ENCODE measurements at regions not wholly inside any gene's neighbourhood (a gene's known extent, or its start where the extent isn't known, plus 50 kb on each side); places are given as distances from the start of the nearest gene placed in this dataset.

GRCh38 chr17:52287611-52288010 lies 129.1 kb upstream of the CA10 start:
- Histone ChIP-seq H3K27ac (ENCODE audit: extremely low read depth, low read depth, low read length) (no peak overlapping the region), H3K4me3 (ENCODE audit: low read depth, low read length) (no peak overlapping the region), H3K4me1 (ENCODE audit: control insufficient read depth, insufficient read depth, low read length) (no peaks in the 10 kb centered on the region), H3K9me3 (ENCODE audit: control insufficient read depth, insufficient read depth, low read depth, low read length) (no peaks in the 10 kb centered on the region), H3K36me3 (ENCODE audit: control insufficient read depth in 2 of 2, insufficient read depth in 1 of 2, low read length in 2 of 2) (no peaks in the 10 kb centered on the region)
- TF ChIP-seq, protein P1, sequence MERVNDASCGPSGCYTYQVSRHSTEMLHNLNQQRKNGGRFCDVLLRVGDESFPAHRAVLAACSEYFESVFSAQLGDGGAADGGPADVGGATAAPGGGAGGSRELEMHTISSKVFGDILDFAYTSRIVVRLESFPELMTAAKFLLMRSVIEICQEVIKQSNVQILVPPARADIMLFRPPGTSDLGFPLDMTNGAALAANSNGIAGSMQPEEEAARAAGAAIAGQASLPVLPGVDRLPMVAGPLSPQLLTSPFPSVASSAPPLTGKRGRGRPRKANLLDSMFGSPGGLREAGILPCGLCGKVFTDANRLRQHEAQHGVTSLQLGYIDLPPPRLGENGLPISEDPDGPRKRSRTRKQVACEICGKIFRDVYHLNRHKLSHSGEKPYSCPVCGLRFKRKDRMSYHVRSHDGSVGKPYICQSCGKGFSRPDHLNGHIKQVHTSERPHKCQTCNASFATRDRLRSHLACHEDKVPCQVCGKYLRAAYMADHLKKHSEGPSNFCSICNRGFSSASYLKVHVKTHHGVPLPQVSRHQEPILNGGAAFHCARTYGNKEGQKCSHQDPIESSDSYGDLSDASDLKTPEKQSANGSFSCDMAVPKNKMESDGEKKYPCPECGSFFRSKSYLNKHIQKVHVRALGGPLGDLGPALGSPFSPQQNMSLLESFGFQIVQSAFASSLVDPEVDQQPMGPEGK (tag by site-specific recombination; IDR thresholded peaks at IDR 0.05): no peak
- TF ChIP-seq ZFP69B (tag by site-specific recombination; IDR thresholded peaks at IDR 0.05) (no peak), ZNF394 (tag by site-specific recombination; IDR thresholded peaks at IDR 0.05; ENCODE audit: borderline replicate concordance) (no peak), ZNF660 (tag by site-specific recombination; IDR thresholded peaks at IDR 0.05) (no peak), SCRT1 (tag by site-specific recombination; IDR thresholded peaks at IDR 0.05; ENCODE audit: borderline replicate concordance) (no peak), CTCF (tag by site-specific recombination; IDR thresholded peaks at IDR 0.05) (no peak), ZNF10 (tag by site-specific recombination; IDR thresholded peaks at IDR 0.05) (no peak), ZNF48 (tag by site-specific recombination; IDR thresholded peaks at IDR 0.05) (no peak), AEBP2 (tag by site-specific recombination; IDR thresholded peaks at IDR 0.05; ENCODE audit: borderline replicate concordance) (no peak), ZNF221 (tag by site-specific recombination; IDR thresholded peaks at IDR 0.05; ENCODE audit: borderline replicate concordance) (no peak), ZNF404 (tag by site-specific recombination; IDR thresholded peaks at IDR 0.05) (no peak), ZNF350 (tag by site-specific recombination; IDR thresholded peaks at IDR 0.05) (no peak), ZNF510 (tag by site-specific recombination; IDR thresholded peaks at IDR 0.05; ENCODE audit: insufficient replicate concordance) (no peak), ZNF16 (tag by site-specific recombination; IDR thresholded peaks at IDR 0.05; ENCODE audit: low read depth) (no peak), MEIS1 (CRISPR knock-in tag; IDR thresholded peaks at IDR 0.05; ENCODE audit: borderline replicate concordance) (no peak), ZNF585B (tag by site-specific recombination; IDR thresholded peaks at IDR 0.05) (no peak), ZNF830 (tag by site-specific recombination; IDR thresholded peaks at IDR 0.05; ENCODE audit: low read depth) (no peak)
- TF ChIP-seq, protein P2, sequence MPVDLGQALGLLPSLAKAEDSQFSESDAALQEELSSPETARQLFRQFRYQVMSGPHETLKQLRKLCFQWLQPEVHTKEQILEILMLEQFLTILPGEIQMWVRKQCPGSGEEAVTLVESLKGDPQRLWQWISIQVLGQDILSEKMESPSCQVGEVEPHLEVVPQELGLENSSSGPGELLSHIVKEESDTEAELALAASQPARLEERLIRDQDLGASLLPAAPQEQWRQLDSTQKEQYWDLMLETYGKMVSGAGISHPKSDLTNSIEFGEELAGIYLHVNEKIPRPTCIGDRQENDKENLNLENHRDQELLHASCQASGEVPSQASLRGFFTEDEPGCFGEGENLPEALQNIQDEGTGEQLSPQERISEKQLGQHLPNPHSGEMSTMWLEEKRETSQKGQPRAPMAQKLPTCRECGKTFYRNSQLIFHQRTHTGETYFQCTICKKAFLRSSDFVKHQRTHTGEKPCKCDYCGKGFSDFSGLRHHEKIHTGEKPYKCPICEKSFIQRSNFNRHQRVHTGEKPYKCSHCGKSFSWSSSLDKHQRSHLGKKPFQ (tag by site-specific recombination; IDR thresholded peaks at IDR 0.05): no peak
- TF ChIP-seq, protein P3, sequence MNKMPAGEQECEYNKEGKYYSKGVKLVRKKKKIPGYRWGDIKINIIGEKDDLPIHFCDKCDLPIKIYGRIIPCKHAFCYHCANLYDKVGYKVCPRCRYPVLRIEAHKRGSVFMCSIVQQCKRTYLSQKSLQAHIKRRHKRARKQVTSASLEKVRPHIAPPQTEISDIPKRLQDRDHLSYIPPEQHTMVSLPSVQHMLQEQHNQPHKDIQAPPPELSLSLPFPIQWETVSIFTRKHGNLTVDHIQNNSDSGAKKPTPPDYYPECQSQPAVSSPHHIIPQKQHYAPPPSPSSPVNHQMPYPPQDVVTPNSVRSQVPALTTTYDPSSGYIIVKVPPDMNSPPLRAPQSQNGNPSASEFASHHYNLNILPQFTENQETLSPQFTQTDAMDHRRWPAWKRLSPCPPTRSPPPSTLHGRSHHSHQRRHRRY (tag by site-specific recombination; IDR thresholded peaks at IDR 0.05): no peak
- CTCF ChIA-PET: no interaction called here
- POLR2A ChIA-PET: no interaction called here
